CD1c-positive myeloid dendritic cell (primary cell): ENCODE measurements at regions not wholly inside any gene's neighbourhood (a gene's known extent, or its start where the extent isn't known, plus 50 kb on each side); places are given as distances from the start of the nearest gene placed in this dataset.

Experiments used
- DNase-seq: peaks from one replicate; pipeline ENCODE4 v3.0.0-alpha.2; 2016; ENCODE audit errors: extremely low spot score

DNA sequence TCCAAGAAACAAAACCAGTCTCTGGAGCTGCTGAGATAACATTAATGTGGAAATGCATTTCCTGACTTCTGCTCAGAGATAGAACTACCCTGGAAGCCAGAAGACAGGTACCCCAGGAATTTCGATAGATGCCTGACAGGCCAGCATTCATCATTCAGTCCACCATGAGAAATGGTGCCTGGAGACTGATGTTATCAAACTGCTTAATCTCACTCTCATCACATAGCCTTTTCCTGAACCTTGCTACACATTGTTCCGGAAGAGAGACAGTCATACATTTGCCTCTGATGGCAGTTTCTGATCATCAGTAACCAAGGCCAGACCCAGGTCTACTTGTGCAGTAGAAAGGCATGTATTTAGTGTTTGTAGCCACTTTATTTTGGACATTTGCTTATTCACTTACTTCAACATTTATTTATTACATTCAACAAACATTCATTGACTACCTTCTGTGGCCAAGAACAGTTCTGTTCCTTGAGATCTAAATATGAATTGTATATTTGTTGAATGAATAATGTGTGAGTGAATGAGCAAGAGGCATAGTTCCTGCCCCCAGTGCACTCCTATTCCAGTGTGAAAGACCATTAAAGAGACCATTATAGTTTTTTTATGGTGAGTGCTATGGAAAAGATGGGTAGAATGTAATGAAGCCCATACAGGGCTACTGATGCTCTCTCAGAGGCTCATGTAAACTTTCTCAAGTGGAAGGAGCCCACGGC, 485.7 kb downstream of the NUF2 start:
- no peak for DNase-seq

DNA sequence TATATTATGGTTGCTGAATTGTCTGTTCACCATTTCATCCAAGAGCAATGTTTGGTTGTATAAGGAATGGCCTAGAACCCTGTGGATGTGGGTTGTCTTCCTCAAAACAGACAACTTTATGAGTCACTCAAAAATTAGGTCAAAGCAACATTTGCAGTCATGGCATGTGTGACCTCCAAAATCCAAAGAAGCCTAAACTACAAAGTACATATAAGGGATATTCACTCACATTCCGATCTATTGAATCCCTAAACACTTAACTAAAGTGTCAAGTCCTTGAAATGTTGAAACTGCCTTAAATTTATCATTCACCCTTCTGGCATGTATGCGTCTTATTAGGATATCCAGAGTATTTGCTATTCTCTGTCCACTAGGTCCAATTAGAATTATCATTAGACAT, 491.5 kb downstream of the NUF2 start:
- no peak for DNase-seq

- no peak for DNase-seq
These were observed 498.5 kb downstream of the NUF2 start for GRCh38 chr1:163820226-163820625.

- no peak for DNase-seq
These were observed 499.0 kb downstream of the NUF2 start for GRCh38 chr1:163820766-163821165.

DNA sequence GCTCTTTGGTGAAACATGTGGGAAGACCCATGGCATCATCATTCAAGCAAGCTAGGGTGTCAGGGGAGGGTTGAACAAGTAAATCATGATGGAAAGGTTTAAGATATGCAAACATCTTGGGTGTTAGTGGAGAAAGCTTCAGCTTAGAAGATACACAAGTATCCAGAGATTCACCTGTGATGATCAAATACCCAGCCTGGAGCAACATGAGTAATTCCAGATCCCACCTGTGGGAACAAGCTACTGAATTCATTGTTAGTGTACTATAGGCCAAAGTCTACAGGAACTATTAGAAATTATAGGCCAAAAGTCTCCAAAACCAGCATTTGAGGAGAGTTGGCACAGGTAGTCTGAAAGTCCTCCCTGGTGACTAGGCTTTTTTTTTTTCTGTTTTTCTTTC, 499.9 kb downstream of the NUF2 start:
- no peak for DNase-seq

- DNase-seq: no peak
These were observed 501.3 kb downstream of the NUF2 start for GRCh38 chr1:163823017-163823416.

- DNase-seq: no peak
These were observed 502.3 kb downstream of the NUF2 start for GRCh38 chr1:163824006-163824405.

DNA sequence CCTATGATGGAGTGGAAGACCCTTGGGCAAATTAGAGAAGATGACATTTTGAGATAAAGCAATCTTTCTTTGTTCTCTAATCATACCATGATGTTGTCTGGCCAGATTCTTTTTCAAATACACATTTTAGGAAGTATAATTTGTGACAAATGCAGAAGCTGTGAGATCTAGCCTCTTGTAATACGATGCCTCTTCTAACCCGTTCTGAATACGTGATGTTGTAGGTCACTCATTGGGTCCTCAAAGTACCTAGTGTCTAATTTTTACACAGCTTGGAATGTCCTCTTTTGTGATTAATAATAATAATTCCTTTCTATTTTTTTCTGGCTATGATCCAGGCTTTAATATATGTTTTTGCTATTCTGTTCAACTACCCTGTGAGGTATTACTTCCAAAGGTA, 502.7 kb downstream of the NUF2 start:
- DNase-seq: no peak

DNA sequence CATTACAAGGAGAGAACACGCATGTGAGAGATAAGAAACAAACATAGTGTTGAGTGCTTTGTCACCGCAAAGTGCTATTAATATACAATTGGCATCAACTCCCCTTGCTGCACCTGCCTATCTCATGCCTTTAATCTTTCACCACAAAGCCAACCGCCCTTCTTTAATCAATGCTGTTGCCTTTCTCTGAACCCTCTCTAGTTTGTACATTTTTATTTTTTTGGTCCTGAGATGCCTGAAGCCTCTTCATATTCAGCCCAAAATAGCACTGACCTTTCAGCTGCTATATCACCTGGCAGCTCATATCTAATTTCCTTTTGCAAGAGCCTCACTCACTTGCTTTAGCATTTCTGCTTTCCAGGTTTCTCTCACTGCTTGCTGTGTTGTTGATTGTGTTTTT, 504.7 kb downstream of the NUF2 start:
- no peak for DNase-seq

DNA sequence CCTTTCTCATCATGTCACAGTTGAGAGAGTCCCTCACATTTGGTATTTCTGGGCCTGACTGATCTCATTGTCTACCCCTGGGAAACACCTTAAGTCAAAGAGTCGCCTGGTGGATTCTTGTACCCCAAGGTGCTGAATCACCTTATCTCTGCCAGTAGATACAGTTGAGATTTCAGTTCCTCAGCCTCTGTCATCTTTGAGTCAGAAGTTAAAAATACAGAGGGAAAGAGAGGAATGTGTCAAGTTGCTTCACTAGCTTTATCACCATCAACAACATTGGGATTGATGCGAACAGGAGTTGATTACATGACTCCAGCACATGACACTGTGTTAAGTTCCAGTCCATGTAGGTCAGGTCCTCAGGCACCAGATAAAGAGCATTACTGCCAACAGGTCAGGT, 513.0 kb downstream of the NUF2 start:
- DNase-seq: no peak

- no peak for DNase-seq
These were observed 514.7 kb downstream of the NUF2 start for GRCh38 chr1:163836481-163836880.

GRCh38 chr1:163837206-163837605, 515.5 kb downstream of the NUF2 start:
- DNase-seq: no peak

GRCh38 chr1:163842571-163842970, 520.8 kb downstream of the NUF2 start:
- DNase-seq: no peak

DNA sequence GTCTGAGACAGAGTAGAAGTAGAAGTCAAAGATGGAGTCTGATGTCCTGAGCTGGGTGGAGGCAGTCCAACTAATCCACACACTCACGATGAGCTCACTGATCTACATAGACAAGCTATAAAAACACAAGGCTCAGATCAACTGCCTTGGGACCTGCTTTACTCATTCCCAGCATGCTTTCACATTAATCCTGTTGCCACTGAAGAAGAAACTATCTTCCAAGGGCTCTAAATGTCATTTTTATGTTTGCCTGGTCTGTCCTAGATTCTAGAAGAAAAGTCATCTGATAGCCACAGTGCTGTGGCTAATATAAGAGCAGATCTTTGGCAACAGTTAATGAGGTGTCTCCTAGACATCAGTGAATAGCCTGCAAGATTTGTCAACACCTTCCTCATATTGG, 522.7 kb downstream of the NUF2 start:
- no peak for DNase-seq

DNA sequence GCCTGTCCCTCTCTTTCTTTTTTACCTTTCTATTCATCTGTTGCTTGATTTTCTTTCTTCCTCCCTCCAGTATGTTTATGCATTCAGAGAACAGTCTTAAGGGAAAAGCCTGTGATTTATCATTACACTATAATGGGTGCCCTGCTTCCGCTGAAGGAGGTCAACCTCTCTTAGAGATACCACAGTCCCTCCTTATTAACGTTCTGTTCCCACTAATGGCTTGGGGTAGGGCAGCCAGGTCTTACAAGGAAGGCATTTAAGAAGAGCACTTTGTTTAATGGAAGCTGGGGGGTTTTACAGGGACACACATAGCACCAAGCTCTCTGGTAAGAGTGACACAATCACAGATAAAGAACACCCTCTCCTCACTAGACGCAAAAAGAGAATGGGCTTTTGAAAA, 523.5 kb downstream of the NUF2 start:
- DNase-seq: no peak

DNA sequence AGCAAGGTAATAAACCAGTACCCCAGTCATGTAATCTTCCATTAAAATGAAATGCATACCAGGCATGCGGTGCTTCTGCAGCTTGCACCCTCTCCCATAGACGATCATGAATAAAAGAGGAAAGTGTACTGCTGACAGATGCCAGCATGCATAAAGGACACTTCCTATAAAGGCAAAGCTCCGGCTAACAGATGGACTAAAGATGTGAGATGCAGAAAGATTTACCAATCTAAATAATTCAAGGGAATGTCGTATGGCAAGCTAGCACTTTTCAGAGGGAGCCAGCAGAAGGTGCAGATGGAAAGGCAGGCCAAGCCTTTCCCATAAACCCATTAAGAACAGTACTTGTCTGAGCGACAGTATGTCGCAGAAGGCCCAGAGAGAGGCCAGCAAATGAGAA, 542.0 kb downstream of the NUF2 start:
- no peak for DNase-seq

- DNase-seq: no peak
These were observed 542.5 kb downstream of the NUF2 start for GRCh38 chr1:163864207-163864606.

GRCh38 chr1:163866564-163866963, 544.8 kb downstream of the NUF2 start:
- no peak for DNase-seq

DNA sequence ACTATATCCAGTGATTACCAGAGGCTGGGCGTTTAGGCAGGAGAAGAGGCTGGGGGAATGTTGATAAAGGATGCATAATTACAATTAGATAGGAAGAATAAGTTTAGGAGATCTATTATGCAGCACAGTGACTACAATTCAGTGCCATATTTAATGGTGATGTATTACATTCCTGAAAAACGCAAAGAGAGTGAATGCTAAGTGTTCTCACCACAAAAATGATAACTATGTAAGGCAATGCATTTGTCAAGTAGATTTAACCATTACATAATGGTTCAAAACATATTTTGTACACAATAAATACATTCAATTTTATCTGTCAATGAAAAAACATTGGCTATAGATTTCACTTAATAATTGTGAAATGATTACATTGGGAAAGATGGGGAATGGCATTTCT, 548.9 kb downstream of the NUF2 start:
- DNase-seq: no peak

- DNase-seq: no peak
These were observed 550.3 kb downstream of the NUF2 start for GRCh38 chr1:163872067-163872466.

DNA sequence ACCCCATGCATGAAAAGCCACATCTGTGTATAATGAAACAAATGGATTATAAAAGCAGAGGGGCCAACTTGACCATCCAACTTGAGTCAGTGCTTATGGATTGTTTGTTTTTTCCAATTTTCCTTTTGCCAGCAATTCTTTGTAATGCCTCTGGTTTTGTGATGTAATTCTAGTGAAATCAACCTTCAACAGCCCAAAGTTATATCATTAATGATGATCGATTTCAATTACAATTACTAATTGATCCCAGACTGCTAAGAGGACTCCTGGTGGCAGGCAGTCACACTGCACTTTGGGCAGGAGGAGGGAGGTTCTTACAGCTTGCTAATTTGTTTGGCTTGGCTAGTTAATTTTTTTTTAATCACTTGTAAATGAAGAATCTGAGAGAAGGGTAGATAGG, 552.3 kb downstream of the NUF2 start:
- DNase-seq: no peak

DNA sequence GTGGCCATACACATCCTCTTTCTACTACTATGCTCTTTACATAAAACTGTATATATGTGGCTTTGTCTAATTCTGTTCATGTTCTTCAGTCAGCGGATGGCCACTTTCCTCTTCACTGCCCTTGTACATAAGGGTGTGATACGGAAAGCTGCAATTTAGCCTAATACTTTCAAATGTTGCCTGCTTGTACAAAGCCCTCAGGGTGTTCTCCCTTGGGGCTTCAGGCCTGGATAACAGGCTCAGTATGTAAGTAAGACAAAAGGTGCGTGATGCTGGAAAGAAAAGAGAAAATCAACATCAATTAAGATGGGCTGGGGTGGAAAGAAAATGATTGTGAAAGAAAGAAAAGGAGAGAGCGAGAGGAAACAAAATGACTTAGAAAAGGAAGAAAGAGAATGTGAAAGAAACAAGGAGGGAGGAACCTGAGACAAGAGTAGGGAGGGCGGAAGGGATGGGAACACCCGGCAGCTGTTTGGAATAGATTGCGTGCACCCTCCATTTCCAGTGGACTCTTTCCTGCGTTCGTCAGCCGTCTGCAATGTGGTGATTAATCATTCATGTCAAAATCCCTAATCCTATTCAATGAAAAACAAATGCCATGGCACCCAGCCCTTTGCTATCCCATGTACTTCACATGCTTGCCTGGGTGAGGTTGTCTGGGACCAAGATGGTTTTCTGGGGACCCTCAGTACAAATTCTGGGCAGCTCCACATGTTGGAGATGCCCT, 553.6 kb downstream of the NUF2 start:
- no peak for DNase-seq

GRCh38 chr1:163875927-163876320, 554.2 kb downstream of the NUF2 start:
- DNase-seq: no peak

DNA sequence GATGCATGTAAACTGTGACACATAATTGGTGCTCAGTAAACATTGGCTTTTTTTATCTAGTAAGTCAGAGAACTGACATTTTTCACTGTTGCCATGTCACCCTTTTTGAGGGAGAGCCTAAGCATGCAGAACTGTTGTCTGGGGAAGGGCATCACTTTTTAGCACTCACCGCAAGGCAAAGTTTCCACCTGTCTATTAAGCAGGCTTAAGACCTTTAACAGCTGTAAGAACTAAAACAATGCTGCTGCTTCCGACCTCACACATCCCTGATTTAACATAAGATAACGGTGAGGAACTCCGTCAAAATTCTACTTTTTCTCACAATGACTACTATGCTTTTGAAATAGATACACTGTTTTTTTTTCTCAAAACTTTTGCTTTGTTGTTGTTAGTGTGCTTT, 554.8 kb downstream of the NUF2 start:
- no peak for DNase-seq
